ENCODE measurements at regions not wholly inside any gene's neighbourhood (a gene's known extent, or its start where the extent isn't known, plus 50 kb on each side); places are given as distances from the start of the nearest gene placed in this dataset.
A peak's percentile ranks its signal among the peaks of the same experiment; 100 is the strongest.

DNA sequence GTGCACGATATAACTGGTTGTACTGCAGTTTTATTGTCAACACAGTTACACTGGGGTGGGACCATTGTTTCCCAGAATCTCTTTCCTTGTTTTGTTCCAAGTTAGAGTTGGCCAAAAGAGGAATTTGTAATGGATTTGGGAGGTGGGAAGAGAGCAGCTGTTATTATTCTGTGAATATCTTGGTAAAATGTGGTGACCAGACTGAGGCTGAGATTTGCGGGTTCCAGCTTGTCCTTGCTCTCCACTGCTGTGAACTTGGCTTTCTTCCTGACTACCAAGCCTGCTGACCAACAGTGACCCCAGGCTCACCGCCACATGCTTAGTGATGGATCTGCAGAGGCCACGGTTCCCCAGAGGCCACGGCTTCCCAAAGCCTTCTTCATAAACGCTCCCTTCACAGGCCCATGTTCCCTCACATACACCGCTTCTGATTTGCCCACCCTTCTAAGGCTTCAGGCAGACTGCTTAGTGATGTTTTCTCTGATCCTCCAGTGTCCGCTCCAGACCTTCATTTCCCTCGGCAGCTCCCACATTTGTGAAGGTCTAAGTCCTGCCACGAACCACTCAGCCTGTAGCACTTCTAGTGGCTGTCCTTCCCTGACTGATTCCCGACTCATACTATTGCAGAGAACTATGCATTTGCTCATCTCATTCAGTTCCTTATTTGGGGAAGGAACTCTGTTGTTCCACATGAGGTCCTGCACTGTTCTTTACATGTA is 525.5 kb upstream of the RGMA start:
- DNase-seq: no peak

- DNase-seq: no peak
These were observed 524.4 kb upstream of the RGMA start for GRCh38 chr15:93613386-93613785.

DNA sequence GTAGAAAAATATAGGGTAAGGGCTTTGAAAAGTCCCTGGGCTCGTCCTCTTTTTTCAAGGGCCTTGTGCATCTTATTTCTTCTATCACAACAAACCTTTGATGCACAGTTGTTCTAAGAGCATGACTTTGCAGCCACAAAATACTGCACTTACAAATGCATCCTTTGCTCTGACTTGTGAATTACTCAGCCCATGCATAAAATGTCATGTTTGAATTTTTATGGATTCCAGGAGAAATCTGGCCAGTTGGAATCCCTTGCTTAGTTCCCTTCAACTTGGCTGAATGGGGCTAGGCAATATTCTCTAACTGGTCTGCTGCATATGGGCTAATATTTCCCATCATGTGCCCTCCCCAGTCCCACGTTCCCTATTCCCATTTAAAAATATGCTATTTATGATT is 523.9 kb upstream of the RGMA start:
- DNase-seq: no peak

GRCh38 chr15:93610944-93611343 is 521.9 kb upstream of the RGMA start:
- DNase-seq: no peak

- DNase-seq: no peak
These were observed 519.7 kb upstream of the RGMA start for GRCh38 chr15:93608643-93609148.

DNA sequence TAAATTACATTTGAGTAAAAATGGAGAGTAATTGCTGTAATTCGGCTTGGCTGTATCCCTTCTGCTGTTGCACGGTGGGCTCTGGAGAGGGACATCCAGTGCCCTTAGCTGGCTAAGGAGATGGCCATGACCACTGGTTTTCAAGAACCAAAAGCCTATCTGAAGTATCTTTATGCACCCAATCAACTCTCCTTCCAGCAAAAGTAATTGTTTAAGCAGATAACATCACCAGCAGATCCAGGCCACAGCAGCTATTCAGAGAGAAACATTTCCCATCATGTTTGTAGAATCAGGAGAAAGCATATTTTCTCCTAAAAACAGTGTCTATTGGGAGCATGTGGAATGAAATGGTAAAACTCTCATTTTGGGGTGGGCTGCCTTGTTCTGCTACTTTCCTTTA is 514.5 kb upstream of the RGMA start:
- no peak for DNase-seq

DNA sequence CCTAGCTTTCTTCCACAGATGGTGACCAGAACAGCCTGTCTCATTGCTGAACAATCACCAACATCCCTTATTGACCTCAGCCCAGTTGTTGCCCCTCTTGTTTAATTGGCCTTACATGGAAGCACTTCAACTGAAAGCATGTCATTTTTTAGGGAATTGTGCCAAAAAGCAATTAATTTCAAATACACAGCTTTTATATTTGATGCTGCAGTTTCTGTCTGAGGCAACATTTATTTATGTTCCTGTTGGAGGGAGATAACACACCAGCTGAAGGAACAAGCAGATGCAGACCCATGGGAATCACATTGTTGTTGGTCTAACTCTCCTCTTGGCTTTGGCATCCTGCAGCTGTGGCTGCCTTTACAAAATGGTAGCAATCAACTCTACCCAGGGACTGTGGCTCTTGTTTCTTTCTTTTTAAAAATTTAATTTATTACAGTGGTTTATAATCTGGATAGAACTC is 498.1 kb upstream of the RGMA start:
- no peak for DNase-seq

- DNase-seq: no peak
These were observed 496.0 kb upstream of the RGMA start for GRCh38 chr15:93585012-93585411.

GRCh38 chr15:93583968-93584367 is 495.0 kb upstream of the RGMA start:
- DNase-seq: no peak

GRCh38 chr15:93583552-93583951 is 494.5 kb upstream of the RGMA start:
- DNase-seq: no peak

GRCh38 chr15:93570527-93570926 is 481.5 kb upstream of the RGMA start:
- no peak for DNase-seq

GRCh38 chr15:93566762-93567161 is 477.8 kb upstream of the RGMA start:
- no peak for DNase-seq

- DNase-seq: no peak
These were observed 476.2 kb upstream of the RGMA start for GRCh38 chr15:93565201-93565600.

DNA sequence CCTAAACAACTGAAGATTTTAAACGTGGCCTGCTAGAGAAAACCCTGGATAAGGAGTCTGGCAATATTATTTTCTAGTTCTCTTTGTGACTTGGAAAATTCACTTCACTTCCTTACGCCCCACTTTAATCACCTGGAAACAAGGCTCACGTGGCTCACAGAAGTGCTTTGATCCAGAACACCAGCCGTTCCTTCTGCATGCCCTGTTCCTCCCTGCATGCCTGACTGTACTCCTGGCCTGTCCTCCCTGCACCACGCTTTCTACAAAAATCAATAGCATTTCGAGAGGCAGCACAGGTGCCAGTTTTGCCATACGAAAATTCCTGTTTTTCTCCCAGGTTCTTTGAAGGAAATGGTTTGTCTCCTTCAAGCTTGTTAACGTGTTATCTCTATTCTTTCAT is 474.2 kb upstream of the RGMA start:
- no peak for DNase-seq

DNA sequence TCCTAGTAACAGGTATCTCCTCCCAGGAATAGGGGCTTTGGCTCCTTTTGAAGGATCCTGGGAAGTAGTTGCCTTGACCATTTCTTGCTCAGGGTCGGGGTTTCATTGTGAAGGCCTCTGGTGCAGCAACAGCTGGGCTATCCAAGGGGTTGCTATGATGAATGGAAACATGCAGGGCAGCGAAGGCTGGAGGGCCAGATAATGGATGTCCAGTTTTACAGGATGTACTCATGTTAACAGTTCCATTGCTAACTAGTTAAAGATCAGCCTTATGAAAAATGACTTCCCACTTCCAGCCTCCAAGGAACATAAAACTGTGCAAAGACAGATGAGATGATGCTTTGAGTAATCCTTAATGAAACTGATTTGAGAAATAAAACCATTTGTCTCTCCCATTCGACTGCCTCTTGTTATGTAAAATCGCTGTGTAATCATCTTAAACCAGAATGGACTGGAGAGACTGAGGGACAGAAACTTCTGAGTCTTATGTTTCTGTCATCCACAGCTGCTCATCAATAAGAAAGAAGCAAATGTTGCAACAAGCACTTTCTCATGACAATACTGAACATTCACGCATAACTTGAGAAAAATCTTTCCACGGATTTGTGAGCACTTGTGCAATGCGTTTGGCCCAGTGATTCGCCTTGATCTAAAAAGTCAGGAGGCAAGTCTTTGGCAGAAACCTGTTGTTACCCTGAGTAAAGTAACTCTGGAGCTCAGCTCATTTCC is 473.5 kb upstream of the RGMA start:
- DNase-seq: no peak

DNA sequence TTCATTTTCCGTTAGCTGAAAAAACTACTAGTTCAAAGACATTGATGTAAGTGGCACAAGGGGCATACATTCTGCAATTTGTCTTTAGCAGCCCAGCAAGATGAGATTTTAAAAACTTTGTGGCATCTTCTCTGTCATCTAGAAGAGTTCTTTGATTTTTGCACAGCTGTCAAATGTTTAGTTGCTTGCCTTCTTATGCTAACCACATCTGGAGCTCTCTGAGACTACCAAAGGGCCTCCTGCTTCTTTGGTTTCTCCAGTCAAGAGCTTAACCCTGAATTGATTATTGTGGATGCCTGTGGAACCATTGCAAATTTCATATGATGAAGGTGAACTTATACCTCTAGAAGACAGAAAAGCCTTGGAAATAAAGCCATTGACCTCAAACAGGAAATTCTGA is 468.7 kb upstream of the RGMA start:
- no peak for DNase-seq

DNA sequence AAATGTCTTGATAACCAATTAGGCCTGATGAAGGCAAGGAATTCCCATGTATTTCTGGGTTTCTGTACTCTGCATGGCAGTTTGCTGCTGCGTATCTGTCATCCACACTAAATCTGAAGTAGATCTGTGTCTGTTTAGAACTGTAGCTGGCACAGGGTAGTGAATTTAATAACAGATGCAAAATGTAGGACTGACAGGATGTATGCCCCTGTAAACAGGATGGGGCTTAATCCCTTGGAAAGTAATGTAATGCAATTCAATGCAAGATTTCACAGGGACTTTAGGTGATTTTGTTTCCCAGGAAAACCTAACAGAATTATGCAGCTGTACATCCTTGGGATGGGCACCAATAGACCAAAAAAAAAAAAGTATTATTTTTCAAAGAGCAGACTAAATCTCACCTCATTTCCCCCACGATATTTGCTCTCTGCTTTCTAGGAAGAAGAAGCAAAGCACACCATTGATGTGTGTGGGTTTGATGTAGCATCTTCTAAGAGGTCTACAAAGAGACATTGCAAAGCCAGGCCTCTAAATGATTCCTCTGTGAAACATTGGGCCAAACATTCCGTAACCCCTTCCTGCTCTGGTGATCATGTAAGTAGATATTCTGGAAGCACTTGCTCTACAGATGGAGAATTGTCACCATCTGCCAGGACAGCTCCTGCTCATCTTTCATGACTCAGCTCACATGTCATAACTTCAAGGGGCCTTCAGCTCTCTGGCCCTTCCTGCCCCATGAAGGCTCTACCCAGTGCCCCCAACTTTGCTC is 464.3 kb upstream of the RGMA start:
- no peak for DNase-seq

DNA sequence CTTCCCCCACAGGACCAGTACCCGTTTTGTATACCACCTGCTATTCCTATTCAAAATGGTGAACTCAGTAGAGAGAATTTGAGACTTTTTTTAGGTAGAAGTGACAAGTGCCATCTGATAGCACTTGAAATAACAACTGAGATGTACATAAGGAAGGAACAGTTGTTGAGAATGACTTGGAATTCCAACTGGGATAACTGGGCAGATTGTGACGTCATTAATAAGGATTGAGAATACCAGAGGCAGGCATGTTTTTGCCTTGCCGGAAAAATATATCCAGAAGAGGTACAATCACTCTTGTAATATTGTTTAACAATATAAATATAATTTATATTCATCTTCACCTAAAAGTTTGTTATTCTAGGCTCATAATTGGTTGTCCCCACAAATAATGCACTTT is 454.1 kb upstream of the RGMA start:
- no peak for DNase-seq

DNA sequence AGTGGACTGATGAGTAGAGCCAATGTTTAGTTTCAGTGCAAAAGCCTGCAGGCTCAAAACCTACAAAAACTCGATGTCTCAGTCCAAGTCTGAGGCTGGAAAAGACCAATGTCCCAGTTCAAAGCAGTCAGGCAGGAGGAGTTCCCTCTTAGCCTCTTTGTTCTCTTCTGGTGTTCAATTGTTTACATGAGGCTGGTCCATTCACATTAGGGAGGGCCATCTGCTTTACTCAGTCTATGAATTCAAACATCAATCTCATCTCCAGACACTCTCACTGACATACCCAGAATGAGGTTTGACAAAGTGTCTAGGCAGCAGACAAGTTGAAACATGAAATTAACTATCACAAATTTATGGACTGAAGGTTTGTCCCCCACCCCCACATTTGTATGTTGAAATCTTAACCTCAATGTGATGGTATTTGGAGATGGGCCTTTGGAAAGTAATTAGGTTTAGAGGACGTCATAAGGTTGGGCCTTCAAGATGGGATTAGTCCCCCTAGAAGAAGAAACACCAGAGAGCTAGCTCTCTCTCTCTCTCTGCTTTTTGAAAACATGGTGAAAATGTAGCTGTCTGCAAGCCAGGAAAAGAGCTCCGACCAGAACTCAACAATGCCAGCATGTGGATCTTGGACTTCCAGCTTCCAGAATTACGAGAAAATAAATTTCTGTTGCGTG is 438.5 kb upstream of the RGMA start:
- peak; percentile 18 for DNase-seq

DNA sequence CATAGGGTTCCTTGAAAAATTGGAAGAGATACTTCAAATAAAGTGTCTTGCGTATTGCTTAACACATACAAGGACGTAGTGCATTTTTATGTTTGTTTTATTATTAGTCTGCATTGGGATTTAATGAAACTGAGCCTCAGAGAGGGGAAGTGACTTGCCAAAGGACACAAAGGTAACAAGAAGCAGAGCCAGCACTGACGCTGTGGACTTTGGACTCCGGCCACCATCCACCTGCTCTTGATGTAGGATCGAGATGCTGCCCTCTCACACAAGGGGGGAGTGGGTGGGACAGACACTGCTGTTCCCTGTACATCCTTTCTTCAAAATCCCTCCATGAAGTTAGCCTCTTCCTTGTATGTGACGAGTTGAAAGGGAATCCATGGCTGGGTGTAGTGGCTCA is 435.4 kb upstream of the RGMA start:
- peak; percentile 23 for DNase-seq

GRCh38 chr15:93523481-93523880 is 434.5 kb upstream of the RGMA start:
- no peak for DNase-seq

DNA sequence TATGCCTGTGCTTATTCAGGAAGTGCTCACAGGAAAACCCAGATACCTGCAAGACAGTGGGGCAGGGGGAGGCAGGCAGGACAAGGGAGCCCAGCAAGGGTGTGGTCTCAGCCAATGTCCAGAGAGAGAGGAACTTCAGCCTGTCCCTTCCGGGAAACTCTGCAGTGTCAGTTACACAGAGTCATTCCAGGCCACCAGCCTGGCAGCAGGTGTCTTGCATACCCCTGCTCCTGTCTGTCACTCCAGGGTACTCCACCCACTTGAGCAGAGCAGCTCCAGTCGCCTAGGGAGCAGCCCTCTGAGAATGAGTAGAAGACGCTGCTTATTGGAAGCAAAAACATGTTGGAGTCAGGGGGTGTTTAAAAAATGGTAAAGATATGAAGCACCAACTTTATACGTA is 431.2 kb upstream of the RGMA start:
- DNase-seq: peak; percentile 38

DNA sequence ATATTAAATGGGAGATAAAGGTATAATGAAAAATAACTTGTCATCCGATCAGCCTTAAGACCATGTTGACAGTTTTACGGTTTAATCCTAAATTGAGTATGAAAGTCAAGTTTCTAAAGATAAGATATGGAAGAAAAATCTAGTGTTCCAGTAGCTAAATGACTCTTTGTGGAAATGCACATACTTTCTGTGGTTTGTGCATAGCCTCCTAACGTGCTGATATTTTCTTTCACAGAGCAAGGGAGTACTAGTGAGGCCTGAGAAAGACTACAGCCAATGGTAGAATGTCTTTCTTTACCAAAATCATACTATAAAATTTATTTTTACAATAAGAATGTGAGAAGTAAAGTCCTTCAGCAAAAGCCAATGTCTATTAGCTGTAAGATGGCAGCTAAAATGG is 430.6 kb upstream of the RGMA start:
- no peak for DNase-seq
